PC-3 (cell line): ENCODE measurements at regions not wholly inside any gene's neighbourhood (a gene's known extent, or its start where the extent isn't known, plus 50 kb on each side); places are given as distances from the start of the nearest gene placed in this dataset.

Source experiments
- ATAC-seq: fragments of 200-7000 bp; cut with Tn5 transposase; 2 replicates; pipeline ENCODE4 v1.9.1; 2020; ENCODE audit warnings: mild to moderate bottlenecking, moderate library complexity
- BruUV-seq: library from RNA; stranded (reverse); fragments of 400-500 nt; replicated peaks from 2 replicates; lab custom pipeline; 2021; lab: Mats Ljungman, UMichigan
- CTCF ChIA-PET: fragments of 300-600 bp; sonication (Branson Sonifier 250); formaldehyde crosslinking; loops from one replicate; lab custom pipeline; 2022; ENCODE audit warnings: antibody characterized with exemption; lab: Charles Lee
- POLR2A ChIA-PET: fragments of 300-600 bp; sonication (Branson Sonifier 250); formaldehyde crosslinking; loops from one replicate; lab custom pipeline; 2022; ENCODE audit warnings: antibody characterized with exemption; ENCODE audit not compliant: unreplicated experiment; lab: Charles Lee
- DNase-seq: peaks from one replicate; pipeline ENCODE4 v3.0.0-alpha.2; 2015
- H2AFZ ChIP-seq: fragments of 300-600 bp; sonication (generic); 2 replicates; pipeline ENCODE4 v1.6.0; 2016; ENCODE audit warnings: antibody characterized with exemption, low read length
- H3F3A ChIP-seq: fragments of 300-600 bp; sonication (generic); one replicate; pipeline ENCODE4 v1.6.0; 2017; ENCODE audit warnings: antibody characterized with exemption, low read length, control low read depth, mild to moderate bottlenecking; ENCODE audit not compliant: unreplicated experiment
- H3K27ac ChIP-seq: fragments of 300-600 bp; sonication (generic); 2 replicates; pipeline ENCODE4 v1.5.1; 2016; ENCODE audit warnings: mild to moderate bottlenecking, low read length
- H3K27me3 ChIP-seq: fragments of 300-600 bp; sonication (generic); 2 replicates; pipeline ENCODE4 v1.6.1; 2016; ENCODE audit warnings: low read length, mixed read lengths
- H3K36me3 ChIP-seq: fragments of 300-600 bp; sonication (generic); 2 replicates; pipeline ENCODE4 v1.6.1; 2016; ENCODE audit warnings: low read depth, mixed run types, low read length, mixed read lengths
- H3K4me1 ChIP-seq: fragments of 300-600 bp; sonication (generic); 2 replicates; pipeline ENCODE4 v1.5.1; 2016; ENCODE audit warnings: low read length; ENCODE audit not compliant: insufficient read depth
- H3K4me2 ChIP-seq: fragments of 300-600 bp; sonication (generic); 2 replicates; pipeline ENCODE4 v1.6.0; 2016; ENCODE audit warnings: low read length
- H3K4me3 ChIP-seq: fragments of 300-600 bp; sonication (generic); 2 replicates; pipeline ENCODE4 v1.5.1; 2016; ENCODE audit warnings: mild to moderate bottlenecking, low read length, mixed read lengths
- H3K79me2 ChIP-seq: fragments of 300-600 bp; sonication (generic); 2 replicates; pipeline ENCODE4 v1.6.1; 2017; ENCODE audit warnings: low read length, mixed read lengths
- H3K9ac ChIP-seq: fragments of 300-600 bp; sonication (generic); 2 replicates; pipeline ENCODE4 v1.6.0; 2016; ENCODE audit warnings: mild to moderate bottlenecking, low read length
- H3K9me2 ChIP-seq: fragments of 300-600 bp; sonication (generic); replicated peaks from 2 replicates; pipeline ENCODE4 v1.6.1; 2016; ENCODE audit warnings: mixed run types, low read length, mixed read lengths
- H3K9me3 ChIP-seq: fragments of 300-600 bp; sonication (generic); 2 replicates; pipeline ENCODE4 v1.6.1; 2016; ENCODE audit warnings: low read length, mixed read lengths
- H4K20me1 ChIP-seq: fragments of 300-600 bp; sonication (generic); 2 replicates; pipeline ENCODE4 v1.6.1; 2016; ENCODE audit warnings: low read length, mixed read lengths
- CTCF ChIP-seq: fragments of 300-600 bp; sonication (generic); conservative IDR thresholded peaks from 2 replicates; pipeline ENCODE4 v1.5.1; 2017; ENCODE audit warnings: antibody characterized with exemption, low read depth, mild to moderate bottlenecking, low read length
- EZH2 ChIP-seq: fragments of 300-600 bp; sonication (generic); IDR thresholded peaks from one replicate; pipeline ENCODE4 v1.6.1; 2017; ENCODE audit warnings: antibody characterized with exemption, mild to moderate bottlenecking, low read length; ENCODE audit not compliant: unreplicated experiment
- EZH2phosphoT487 ChIP-seq: fragments of 300-600 bp; sonication (generic); IDR thresholded peaks from 2 replicates; pipeline ENCODE4 v1.6.1; 2018; ENCODE audit warnings: mild to moderate bottlenecking, antibody characterized with exemption, low read length, borderline replicate concordance
- intact Hi-C: fragments of 100-400 bp; cut with micrococcal nuclease; formaldehyde crosslinking; loops from 2 replicates; pipeline ENCODE4 v1.9.0; 2023

DNA sequence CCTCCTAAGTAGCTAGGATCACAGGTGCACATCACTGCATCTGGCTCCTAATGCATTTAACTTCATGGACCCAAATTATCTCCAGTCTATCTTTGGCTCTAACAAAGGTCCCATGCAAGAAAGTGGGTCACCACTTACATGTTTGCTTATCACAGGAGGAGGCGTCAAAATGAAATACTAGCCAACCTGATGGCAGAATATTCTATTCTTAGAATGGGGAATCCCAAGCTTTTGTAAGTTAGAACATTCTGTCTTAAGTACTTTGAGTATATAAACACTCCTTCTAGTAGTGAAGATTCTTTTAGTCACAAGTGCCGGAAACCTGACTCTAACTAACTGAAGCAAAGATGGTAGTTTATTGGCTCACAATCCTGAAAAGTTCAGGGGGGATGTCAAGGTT, 72.0 kb upstream of the ADAMTS9 start:
- Histone ChIP-seq H3K4me1 (no peaks in the 10 kb centered on the region), H3K4me3 (no peak overlapping the region), H3K9ac (no peak overlapping the region), H3K9me3 (no peaks in the 10 kb centered on the region), H4K20me1 (no peaks in the 10 kb centered on the region), H3K9me2 (no peaks in the 10 kb centered on the region), H3K4me2 (no peak overlapping the region), H3K27ac (no peak overlapping the region), H2AFZ (no peak overlapping the region), H3K27me3 (no peaks in the 10 kb centered on the region), H3K79me2 (no peaks in the 10 kb centered on the region), H3K36me3 (no peaks in the 10 kb centered on the region), H3F3A (no peaks in the 10 kb centered on the region)
- no peak for ATAC-seq
- intact Hi-C loops, result no loop called here
- TF ChIP-seq CTCF (no peak), EZH2phosphoT487 (no peak), EZH2 (no peak)
- BruUV-seq, result no TSS peak
- CTCF ChIA-PET, result no interaction called here
- no peak for DNase-seq
- POLR2A ChIA-PET, result no interaction called here

GRCh38 chr3:64756398-64756986, 68.7 kb upstream of the ADAMTS9 start:
- H3K4me1 ChIP-seq, result no peaks in the 10 kb centered on the region
- no peak for ATAC-seq
- no peak for TF ChIP-seq CTCF
- TF ChIP-seq EZH2phosphoT487, result no peak
- no peak for TF ChIP-seq EZH2
- no peak overlapping the region for H3K4me2 ChIP-seq
- no peak overlapping the region for H3K27ac ChIP-seq
- H3K79me2 ChIP-seq, result no peaks in the 10 kb centered on the region
- no peaks in the 10 kb centered on the region for H3K9me3 ChIP-seq
- BruUV-seq, result no TSS peak
- H3K9me2 ChIP-seq, result no peaks in the 10 kb centered on the region
- H3K27me3 ChIP-seq, result no peaks in the 10 kb centered on the region
- intact Hi-C loops, result no loop called here
- ChIA-PET POLR2A (no interaction called here), CTCF (no interaction called here)
- DNase-seq, result no peak
- H3K4me3 ChIP-seq, result no peak overlapping the region
- H3F3A ChIP-seq, result no peaks in the 10 kb centered on the region
- no peaks in the 10 kb centered on the region for H4K20me1 ChIP-seq
- no peak overlapping the region for H3K9ac ChIP-seq
- no peaks in the 10 kb centered on the region for H3K36me3 ChIP-seq
- H2AFZ ChIP-seq, result no peak overlapping the region

- no peaks in the 10 kb centered on the region for H3K36me3 ChIP-seq
- ATAC-seq, result no peak
- TF ChIP-seq EZH2, result no peak
- no peak for TF ChIP-seq CTCF
- no peak for TF ChIP-seq EZH2phosphoT487
- no TSS peak for BruUV-seq
- no peak overlapping the region for H3K9ac ChIP-seq
- H3K9me2 ChIP-seq, result no peaks in the 10 kb centered on the region
- H3K4me1 ChIP-seq, result no peaks in the 10 kb centered on the region
- H4K20me1 ChIP-seq, result no peaks in the 10 kb centered on the region
- H2AFZ ChIP-seq, result no peak overlapping the region
- H3F3A ChIP-seq, result no peaks in the 10 kb centered on the region
- POLR2A ChIA-PET, result no interaction called here
- no peak overlapping the region for H3K4me3 ChIP-seq
- H3K79me2 ChIP-seq, result no peaks in the 10 kb centered on the region
- CTCF ChIA-PET, result no interaction called here
- intact Hi-C loops, result no loop called here
- H3K4me2 ChIP-seq, result no peak overlapping the region
- H3K9me3 ChIP-seq, result no peaks in the 10 kb centered on the region
- no peak for DNase-seq
- H3K27me3 ChIP-seq, result no peaks in the 10 kb centered on the region
- H3K27ac ChIP-seq, result no peak overlapping the region
Measured at GRCh38 chr3:64748244-64748904, 60.6 kb upstream of the ADAMTS9 start.
